HG03108 (cell line): ENCODE measurements at regions not wholly inside any gene's neighbourhood (a gene's known extent, or its start where the extent isn't known, plus 50 kb on each side); places are given as distances from the start of the nearest gene placed in this dataset.

Experiments
- ATAC-seq: cut with Tn5 transposase; IDR thresholded peaks from one replicate; pipeline ENCODE4 v1.9.1; 2021; ENCODE audit warnings: moderate library complexity; ENCODE audit not compliant: unreplicated experiment

DNA sequence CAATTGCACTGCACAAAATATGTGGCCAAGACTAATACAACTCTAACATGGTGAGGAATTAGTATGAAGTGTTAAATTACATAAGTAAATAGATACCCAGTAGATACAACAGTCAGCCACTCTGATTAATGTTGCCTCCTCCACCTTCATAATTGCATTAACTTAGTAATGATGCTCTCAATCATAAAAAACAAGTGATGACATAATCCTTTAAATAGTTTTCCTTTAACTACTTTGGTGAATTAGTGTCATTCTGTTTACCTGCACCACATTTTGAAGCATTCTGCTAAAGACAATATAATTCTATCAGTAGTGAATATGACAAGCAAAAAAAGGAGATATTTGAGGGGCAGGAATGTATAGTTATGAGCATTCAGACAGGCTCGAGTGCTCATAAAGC lies 265.9 kb upstream of the SLC24A2 start:
- ATAC-seq: no peak

DNA sequence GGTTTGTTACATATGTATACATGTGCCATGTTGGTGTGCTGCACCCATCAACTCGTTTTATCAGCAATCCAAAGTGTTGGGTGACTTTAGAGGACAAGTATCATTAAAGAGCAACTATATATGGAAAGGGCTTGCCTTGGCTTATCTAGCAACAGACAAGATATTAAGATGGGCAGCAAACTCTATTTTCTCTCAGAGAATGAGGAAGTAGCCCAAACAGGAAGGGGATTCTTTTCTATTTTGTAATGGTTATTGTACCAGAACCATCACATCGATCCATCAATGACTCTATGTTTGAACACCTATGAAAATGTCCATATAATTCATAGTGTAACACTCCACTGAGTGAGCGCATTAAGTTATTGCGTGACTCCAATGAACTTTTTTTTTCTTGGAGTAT lies 260.1 kb upstream of the SLC24A2 start:
- ATAC-seq: no peak

DNA sequence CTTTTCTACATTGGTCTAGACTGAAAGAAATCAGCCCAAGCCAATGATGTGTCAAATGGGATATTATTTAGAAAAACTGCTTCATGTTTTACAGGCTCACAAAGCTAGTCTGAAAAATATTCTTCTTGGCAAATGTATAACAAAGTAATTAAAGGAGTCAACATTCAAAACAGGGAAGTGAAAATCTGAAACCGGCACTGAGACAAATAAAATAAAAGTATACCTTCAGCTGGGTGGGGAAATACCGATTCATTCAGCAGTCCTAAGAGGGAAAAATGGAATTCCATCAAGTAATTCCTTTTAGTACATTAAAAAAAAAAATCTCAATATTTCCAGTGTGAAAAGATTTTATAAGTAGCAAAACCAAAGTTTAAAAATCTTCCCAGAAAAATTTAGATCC lies 259.6 kb upstream of the SLC24A2 start:
- no peak for ATAC-seq

GRCh38 chr9:20044686-20045085 lies 255.8 kb upstream of the SLC24A2 start:
- ATAC-seq: no peak

DNA sequence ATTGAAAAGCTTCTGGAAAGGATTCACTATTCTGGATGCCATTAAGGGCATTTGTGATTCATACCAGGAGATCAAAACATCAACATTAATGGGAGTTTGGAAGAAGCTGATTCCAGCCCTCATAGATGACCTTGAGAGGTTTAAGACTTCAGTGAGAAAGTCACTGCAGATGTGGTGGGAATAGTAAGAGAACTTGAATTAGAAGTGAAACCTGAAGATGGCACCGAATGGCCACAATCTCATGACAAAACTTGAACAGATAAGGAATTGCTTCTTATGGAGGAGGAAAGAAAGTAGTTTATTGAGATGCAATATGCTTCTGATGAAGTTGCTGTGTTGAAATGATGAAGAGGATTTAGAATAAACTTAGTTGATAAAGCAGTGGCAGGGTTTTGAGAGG lies 254.6 kb upstream of the SLC24A2 start:
- no peak for ATAC-seq

GRCh38 chr9:20043035-20043434 lies 254.2 kb upstream of the SLC24A2 start:
- ATAC-seq: no peak

GRCh38 chr9:20042128-20042711 lies 253.4 kb upstream of the SLC24A2 start:
- no peak for ATAC-seq

GRCh38 chr9:20041697-20042081 lies 252.9 kb upstream of the SLC24A2 start:
- no peak for ATAC-seq

DNA sequence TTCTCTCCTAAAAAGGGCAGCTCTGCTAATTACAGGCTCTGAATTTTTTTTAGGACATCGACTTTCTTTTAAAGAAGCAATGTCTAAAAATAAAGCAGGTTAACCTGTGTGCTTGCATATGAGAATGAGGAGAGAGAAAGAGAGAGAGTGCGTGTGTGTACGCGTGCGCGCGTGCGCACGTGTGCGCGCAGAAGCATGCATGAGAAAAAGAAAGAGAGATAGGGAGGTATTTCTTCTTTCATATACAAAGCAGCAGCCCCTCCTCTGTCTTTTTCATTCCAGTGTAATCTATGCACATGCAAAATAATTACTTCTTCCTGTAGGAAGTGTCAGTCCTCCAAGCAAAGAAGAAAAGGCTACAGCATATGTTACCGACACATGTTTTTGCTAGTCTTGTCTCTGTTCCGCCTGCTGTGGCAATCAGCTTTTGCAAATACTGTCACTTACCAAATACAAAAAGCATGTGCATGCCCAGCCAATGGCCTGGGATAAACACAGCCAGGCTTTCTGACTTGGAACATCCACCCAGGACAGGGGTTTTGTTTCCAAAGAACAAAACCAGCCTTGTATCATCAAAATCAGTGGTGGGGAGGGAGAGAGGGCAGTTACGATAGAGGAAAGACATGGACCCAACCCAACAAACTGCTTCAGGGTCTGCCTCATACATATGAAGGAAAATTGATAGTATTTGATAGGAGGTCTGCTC lies 252.3 kb upstream of the SLC24A2 start:
- no peak for ATAC-seq

DNA sequence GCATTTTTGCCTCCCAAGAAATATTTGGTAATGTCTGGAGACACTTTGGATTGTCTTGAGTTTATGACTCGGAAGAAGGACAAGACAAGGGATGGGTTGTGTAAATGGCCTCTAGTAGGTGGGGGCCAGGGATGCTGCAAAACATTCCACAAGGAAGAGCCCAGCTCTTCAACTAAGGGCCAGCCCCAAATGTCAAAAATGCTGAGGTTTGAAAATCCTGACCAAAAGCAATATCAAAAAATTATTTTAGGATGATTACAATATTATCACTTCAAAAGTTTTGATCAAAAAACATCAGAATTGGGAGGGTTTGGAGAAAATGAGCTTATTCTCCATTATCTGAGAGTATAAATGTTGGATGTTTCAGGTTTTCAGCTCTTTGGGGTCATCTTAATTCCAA lies 248.9 kb upstream of the SLC24A2 start:
- no peak for ATAC-seq

DNA sequence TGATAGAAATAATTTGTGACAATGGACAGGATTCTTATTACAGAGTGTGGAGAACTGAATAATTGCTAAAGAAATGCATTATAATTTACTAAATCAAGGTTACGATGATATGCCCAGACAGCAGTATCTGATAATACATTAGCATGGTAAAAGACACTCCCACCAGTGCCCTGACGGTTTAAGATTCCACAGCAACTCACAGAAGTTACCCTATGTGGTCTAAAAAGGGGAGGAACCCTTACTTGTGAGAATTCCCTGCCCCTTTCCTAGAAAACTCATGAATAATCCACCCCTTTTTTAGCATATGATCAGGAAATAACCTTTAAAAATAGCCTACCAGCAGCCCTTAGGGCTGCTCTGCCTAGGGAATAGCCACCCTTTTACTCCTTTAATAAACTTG lies 244.7 kb upstream of the SLC24A2 start:
- no peak for ATAC-seq

- no peak for ATAC-seq
These were observed 243.7 kb upstream of the SLC24A2 start for GRCh38 chr9:20032413-20033006.

DNA sequence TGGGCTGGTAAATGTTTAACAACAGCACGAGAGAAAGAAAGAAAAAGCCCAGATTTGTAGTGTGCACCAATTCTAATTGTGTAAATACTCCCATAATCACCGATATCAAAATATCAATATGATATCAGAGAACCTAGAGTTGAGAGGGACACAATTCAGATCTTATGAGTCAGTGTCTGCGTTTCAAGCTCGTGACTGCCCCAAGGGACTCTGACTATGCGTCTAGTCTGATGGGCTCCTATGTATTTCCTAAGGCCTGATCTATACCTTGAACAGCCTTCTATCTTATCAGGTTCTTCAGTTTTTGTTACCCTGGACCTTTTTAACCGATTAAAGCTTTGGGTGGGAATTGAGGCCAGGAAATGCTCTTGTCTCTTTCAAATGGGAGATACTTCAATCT lies 243.0 kb upstream of the SLC24A2 start:
- no peak for ATAC-seq

- ATAC-seq: no peak
These were observed 241.8 kb upstream of the SLC24A2 start for GRCh38 chr9:20030671-20031070.

- ATAC-seq: no peak
These were observed 241.4 kb upstream of the SLC24A2 start for GRCh38 chr9:20030221-20030620.

- ATAC-seq: no peak
These were observed 240.0 kb upstream of the SLC24A2 start for GRCh38 chr9:20028849-20029231.

GRCh38 chr9:20028192-20028848 lies 239.5 kb upstream of the SLC24A2 start:
- ATAC-seq: no peak

GRCh38 chr9:20023961-20024571 lies 235.2 kb upstream of the SLC24A2 start:
- ATAC-seq: no peak

DNA sequence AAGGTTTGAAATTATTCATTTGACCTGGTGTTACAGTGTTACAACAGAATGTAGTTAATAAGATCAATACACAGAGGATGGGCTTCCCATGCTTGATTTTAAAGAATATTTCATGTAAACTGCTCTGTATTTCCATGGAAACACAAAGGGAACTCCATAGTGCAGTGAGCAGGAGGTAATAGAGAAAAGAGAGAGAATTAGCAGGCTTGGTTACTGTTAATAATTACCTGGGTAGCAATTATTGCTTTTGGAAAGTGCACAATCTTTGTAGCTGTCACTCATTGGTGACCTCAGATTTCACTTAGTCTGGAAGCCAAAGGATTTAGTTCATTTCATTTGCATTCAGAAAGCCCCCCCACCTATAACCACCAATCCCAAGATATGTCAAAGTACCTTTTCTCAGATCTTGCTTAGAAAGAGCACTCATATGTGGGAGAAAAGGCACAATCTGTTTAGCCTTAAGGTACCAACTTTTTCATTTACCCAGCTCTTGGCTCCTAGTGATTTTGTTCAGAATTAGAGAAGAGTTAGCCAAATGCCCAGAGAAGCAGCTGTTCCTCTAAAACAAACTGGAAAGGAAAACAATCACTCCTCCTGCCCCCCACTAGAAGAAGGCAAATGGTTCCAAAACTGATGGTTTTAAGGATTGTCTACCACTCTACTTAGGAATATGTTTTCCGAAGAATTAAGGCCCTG lies 234.5 kb upstream of the SLC24A2 start:
- ATAC-seq: no peak

DNA sequence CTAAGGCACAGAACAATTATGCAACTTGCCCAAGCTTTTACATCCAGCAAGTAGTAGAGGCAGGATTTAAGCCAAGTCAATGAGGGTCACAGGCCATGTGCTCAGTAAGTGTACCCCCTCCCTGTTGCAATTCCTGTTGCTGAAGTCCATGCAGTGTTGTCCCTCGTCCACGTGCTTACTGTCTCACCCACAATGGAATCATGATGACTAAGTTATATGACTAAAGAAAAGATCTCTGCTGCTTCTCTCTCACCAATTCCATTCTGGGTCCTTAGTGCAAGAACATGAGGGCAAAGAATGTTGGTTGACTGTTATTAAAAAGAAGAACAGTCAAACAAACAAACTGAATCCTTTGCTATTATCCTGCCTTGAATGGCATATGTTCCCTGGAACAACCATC lies 233.6 kb upstream of the SLC24A2 start:
- ATAC-seq: no peak

DNA sequence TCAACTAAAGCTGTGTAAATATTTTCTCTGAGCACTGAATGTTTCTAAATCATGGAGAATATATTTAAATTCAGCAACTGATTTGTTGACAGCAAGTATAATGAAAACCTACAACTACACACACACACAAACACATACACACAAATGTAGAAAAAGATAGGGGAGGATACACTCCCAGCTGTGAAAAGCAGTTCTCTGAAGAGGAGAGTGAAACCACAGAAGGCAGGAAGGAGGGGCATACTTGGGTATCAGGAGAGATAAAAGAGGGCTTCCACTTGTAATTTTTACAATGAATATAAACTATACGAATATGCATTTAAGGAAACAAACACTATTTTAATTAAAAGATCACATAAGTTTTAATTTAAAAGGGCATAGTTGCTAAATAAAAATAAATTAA lies 227.8 kb upstream of the SLC24A2 start:
- ATAC-seq: no peak
